ENCODE measurements at regions not wholly inside any gene's neighbourhood (a gene's known extent, or its start where the extent isn't known, plus 50 kb on each side); places are given as distances from the start of the nearest gene placed in this dataset.

- TF ChIP-seq FOXP1 (CRISPR knock-in tag; IDR thresholded peaks at IDR 0.05; ENCODE audit: borderline replicate concordance) (no peak), CTCF (IDR thresholded peaks at IDR 0.05) (no peak), E2F4 (CRISPR knock-in tag; IDR thresholded peaks at IDR 0.05; ENCODE audit: borderline replicate concordance, low read depth) (no peak), AFF4 (CRISPR knock-in tag; IDR thresholded peaks at IDR 0.05; ENCODE audit: borderline replicate concordance) (no peak), GABPB1 (CRISPR knock-in tag; IDR thresholded peaks at IDR 0.05) (no peak), ATF2 (CRISPR knock-in tag; IDR thresholded peaks at IDR 0.05; ENCODE audit: borderline replicate concordance, low read depth) (no peak), TP53 (CRISPR knock-in tag; IDR thresholded peaks at IDR 0.05) (no peak), ATF6 (CRISPR knock-in tag; IDR thresholded peaks at IDR 0.05) (no peak), JUN (CRISPR knock-in tag; IDR thresholded peaks at IDR 0.05) (no peak), MAX (CRISPR knock-in tag; IDR thresholded peaks at IDR 0.05) (no peak), NR3C1 (CRISPR knock-in tag; conservative IDR thresholded peaks at IDR 0.05; ENCODE audit: low read depth) (no peak), NR1H2 (CRISPR knock-in tag; IDR thresholded peaks at IDR 0.05) (no peak)
Measured at GRCh38 chr5:100161868-100162267, 373.3 kb upstream of the FAM174A start.

Measured in WTC11 (cell line).